ENCODE measurements at regions not wholly inside any gene's neighbourhood (a gene's known extent, or its start where the extent isn't known, plus 50 kb on each side); places are given as distances from the start of the nearest gene placed in this dataset.

- TF ChIP-seq POLR2AphosphoS5 (IDR thresholded peaks at IDR 0.05; ENCODE audit: insufficient read depth in 1 of 2, low read depth in 1 of 2), result no peak
- TF ChIP-seq POLR2A (IDR thresholded peaks at IDR 0.05), result no peak
- no peak for TF ChIP-seq CTCF (IDR thresholded peaks at IDR 0.05)
These were observed 332.4 kb upstream of the NRP1 start for GRCh38 chr10:33666686-33667480.
